ENCODE measurements at regions not wholly inside any gene's neighbourhood (a gene's known extent, or its start where the extent isn't known, plus 50 kb on each side); places are given as distances from the start of the nearest gene placed in this dataset.

DNA sequence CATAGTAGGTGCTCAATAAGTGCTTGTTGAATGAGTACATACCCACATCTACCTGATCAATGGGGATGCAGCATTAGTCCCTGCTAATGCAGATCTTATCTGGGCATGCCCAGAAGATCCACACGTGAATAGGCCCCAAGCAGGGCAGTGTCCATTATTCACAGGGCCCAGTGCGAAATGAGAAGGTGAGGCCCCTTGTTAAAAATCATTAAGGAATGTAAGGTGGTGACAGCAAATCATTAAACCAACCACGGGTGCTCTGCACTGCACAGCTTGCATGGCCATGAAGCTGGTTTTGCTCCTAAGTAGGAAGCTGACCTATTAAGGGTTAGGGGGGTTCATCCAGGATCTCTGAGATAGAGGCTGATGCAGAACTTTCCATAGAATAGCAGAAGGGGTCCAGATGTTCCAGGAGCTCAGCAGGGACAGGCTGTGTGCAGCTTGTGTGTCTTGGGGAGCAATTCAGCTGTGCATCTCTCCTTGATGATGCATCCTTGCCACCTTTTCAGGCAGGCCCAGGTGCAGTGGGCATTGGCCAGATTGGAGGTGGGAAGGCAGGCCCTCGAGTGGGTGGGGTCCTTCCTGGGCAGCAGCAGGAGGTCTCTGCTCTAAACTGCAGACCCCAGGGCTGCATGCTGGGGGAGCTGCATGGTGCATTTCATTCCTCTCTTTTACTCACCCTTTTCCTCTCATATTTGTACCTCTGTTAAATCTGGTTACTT lies 231.3 kb upstream of the PWP1 start:
- TF ChIP-seq POLR2A (IDR thresholded peaks at IDR 0.05) (no peak), POLR2AphosphoS5 (IDR thresholded peaks at IDR 0.05) (no peak)
- TF ChIP-seq, protein P1, sequence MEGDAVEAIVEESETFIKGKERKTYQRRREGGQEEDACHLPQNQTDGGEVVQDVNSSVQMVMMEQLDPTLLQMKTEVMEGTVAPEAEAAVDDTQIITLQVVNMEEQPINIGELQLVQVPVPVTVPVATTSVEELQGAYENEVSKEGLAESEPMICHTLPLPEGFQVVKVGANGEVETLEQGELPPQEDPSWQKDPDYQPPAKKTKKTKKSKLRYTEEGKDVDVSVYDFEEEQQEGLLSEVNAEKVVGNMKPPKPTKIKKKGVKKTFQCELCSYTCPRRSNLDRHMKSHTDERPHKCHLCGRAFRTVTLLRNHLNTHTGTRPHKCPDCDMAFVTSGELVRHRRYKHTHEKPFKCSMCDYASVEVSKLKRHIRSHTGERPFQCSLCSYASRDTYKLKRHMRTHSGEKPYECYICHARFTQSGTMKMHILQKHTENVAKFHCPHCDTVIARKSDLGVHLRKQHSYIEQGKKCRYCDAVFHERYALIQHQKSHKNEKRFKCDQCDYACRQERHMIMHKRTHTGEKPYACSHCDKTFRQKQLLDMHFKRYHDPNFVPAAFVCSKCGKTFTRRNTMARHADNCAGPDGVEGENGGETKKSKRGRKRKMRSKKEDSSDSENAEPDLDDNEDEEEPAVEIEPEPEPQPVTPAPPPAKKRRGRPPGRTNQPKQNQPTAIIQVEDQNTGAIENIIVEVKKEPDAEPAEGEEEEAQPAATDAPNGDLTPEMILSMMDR (IDR thresholded peaks at IDR 0.05): no peak
